ENCODE measurements at regions not wholly inside any gene's neighbourhood (a gene's known extent, or its start where the extent isn't known, plus 50 kb on each side); places are given as distances from the start of the nearest gene placed in this dataset.

DNA sequence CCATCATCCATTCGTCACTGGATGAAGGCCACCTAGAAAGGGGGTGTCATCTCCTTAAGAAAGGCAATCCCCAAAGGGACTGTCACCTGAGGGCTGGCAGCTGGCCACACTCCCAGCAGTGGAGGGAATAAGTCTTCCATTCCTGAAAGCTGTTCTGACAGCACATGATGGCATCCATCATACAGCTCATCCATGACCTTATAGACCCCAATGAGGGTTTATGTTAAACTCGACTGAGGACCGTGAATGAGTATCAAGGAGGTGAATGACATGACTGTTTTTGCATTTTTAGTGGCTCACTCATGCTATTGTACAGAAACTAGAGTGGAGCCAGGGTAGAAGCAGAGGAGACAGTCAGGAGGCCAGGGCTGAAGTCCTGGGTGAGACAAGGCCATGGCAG is 203.1 kb upstream of the CNR1 start:
- ChIA-PET CTCF (ENCODE audit: low intra/inter-chr PET ratio, low total read pairs) (no interaction called here), POLR2A (no interaction called here)
- intact Hi-C loops (cut with micrococcal nuclease; ENCODE audit: unreplicated experiment), result no loop called here
- H3K4me2 ChIP-seq (ENCODE audit: low read depth, low read length), result no peak overlapping the region
- no peak for TF ChIP-seq KDM1A (CRISPR knock-in tag; IDR thresholded peaks at IDR 0.05)
- TF ChIP-seq ZMYM3 (CRISPR knock-in tag; IDR thresholded peaks at IDR 0.05), result no peak
- TF ChIP-seq ZNF44 (CRISPR knock-in tag; IDR thresholded peaks at IDR 0.05), result no peak
- TF ChIP-seq, protein P1, sequence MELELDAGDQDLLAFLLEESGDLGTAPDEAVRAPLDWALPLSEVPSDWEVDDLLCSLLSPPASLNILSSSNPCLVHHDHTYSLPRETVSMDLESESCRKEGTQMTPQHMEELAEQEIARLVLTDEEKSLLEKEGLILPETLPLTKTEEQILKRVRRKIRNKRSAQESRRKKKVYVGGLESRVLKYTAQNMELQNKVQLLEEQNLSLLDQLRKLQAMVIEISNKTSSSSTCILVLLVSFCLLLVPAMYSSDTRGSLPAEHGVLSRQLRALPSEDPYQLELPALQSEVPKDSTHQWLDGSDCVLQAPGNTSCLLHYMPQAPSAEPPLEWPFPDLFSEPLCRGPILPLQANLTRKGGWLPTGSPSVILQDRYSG (CRISPR knock-in tag; IDR thresholded peaks at IDR 0.05), result no peak
- TF ChIP-seq ZIK1 (CRISPR knock-in tag; IDR thresholded peaks at IDR 0.05; ENCODE audit: borderline replicate concordance, low read depth), result no peak
- no peak for TF ChIP-seq TBL1XR1 (IDR thresholded peaks at IDR 0.05; ENCODE audit: borderline replicate concordance, low read length, partially characterized antibody)
- TF ChIP-seq PHF5A (CRISPR knock-in tag; IDR thresholded peaks at IDR 0.05; ENCODE audit: low read depth, unreplicated experiment), result no peak
- TF ChIP-seq, protein P2, sequence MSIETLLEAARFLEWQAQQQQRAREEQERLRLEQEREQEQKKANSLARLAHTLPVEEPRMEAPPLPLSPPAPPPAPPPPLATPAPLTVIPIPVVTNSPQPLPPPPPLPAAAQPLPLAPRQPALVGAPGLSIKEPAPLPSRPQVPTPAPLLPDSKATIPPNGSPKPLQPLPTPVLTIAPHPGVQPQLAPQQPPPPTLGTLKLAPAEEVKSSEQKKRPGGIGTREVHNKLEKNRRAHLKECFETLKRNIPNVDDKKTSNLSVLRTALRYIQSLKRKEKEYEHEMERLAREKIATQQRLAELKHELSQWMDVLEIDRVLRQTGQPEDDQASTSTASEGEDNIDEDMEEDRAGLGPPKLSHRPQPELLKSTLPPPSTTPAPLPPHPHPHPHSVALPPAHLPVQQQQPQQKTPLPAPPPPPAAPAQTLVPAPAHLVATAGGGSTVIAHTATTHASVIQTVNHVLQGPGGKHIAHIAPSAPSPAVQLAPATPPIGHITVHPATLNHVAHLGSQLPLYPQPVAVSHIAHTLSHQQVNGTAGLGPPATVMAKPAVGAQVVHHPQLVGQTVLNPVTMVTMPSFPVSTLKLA (IDR thresholded peaks at IDR 0.05), result no peak
- TF ChIP-seq MED8 (CRISPR knock-in tag; IDR thresholded peaks at IDR 0.05; ENCODE audit: insufficient replicate concordance), result no peak
- no peak for TF ChIP-seq ZNF232 (CRISPR knock-in tag; IDR thresholded peaks at IDR 0.05; ENCODE audit: borderline replicate concordance)
- no peak for TF ChIP-seq TOPORS (CRISPR knock-in tag; IDR thresholded peaks at IDR 0.05)
- no peak for TF ChIP-seq RFX1 (IDR thresholded peaks at IDR 0.05)
- TF ChIP-seq RBFOX2 (IDR thresholded peaks at IDR 0.05; ENCODE audit: low read depth, low read length), result no peak
- TF ChIP-seq RFX3 (CRISPR knock-in tag; IDR thresholded peaks at IDR 0.05), result no peak
- no peak for TF ChIP-seq DR1 (CRISPR knock-in tag; IDR thresholded peaks at IDR 0.05)
- no peak for TF ChIP-seq ZNF20 (CRISPR knock-in tag; IDR thresholded peaks at IDR 0.05)
- no peak for TF ChIP-seq NFATC3 (CRISPR knock-in tag; IDR thresholded peaks at IDR 0.05)
- TF ChIP-seq, protein P3, sequence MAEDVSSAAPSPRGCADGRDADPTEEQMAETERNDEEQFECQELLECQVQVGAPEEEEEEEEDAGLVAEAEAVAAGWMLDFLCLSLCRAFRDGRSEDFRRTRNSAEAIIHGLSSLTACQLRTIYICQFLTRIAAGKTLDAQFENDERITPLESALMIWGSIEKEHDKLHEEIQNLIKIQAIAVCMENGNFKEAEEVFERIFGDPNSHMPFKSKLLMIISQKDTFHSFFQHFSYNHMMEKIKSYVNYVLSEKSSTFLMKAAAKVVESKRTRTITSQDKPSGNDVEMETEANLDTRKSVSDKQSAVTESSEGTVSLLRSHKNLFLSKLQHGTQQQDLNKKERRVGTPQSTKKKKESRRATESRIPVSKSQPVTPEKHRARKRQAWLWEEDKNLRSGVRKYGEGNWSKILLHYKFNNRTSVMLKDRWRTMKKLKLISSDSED (CRISPR knock-in tag; IDR thresholded peaks at IDR 0.05), result no peak
- no peak for TF ChIP-seq ZNF292 (CRISPR knock-in tag; IDR thresholded peaks at IDR 0.05; ENCODE audit: borderline replicate concordance, low read depth)
- TF ChIP-seq HMG20A (CRISPR knock-in tag; IDR thresholded peaks at IDR 0.05; ENCODE audit: borderline replicate concordance), result no peak
- BruUV-seq (replicated peaks), result no TSS peak
- H4K20me1 ChIP-seq (ENCODE audit: insufficient read depth, low read length), result no peaks in the 10 kb centered on the region
- no peak for ATAC-seq
- no peak overlapping the region for H3K4me3 ChIP-seq (replicated peaks in 1 of 3; ENCODE audit: insufficient read depth in 1 of 3, low read depth in 2 of 3, low read length in 3 of 3)
- no peak for DNase-seq (ENCODE audit: low spot score)
- no peaks in the 10 kb centered on the region for H3K4me1 ChIP-seq (ENCODE audit: insufficient read depth, low read length)
- in situ Hi-C loops (cut with HindIII; ENCODE audit: extremely low pct_ligation_motif_present, low pct_unique_long_range_greater_than_20kb), result no loop called here
- H2AFZ ChIP-seq (ENCODE audit: low read length), result no peak overlapping the region
- H3K9ac ChIP-seq (ENCODE audit: insufficient read depth, low read depth, low read length), result no peak overlapping the region
- WGBS (ENCODE audit: low lambda C conversion rate), result 0% methylated on average over 2 of the region's 3 CpGs
- no peaks in the 10 kb centered on the region for H3K79me2 ChIP-seq (ENCODE audit: insufficient read depth, low read length)
- no peak overlapping the region for H3K27ac ChIP-seq (ENCODE audit: extremely low read length, insufficient read depth, low read length)
- no peaks in the 10 kb centered on the region for H3K27me3 ChIP-seq (ENCODE audit: control insufficient read depth in 1 of 2, insufficient read depth in 2 of 2, low read length in 2 of 2)
- no peak for FAIRE-seq
- H3K9me3 ChIP-seq (ENCODE audit: low read length), result no peaks in the 10 kb centered on the region
- no peaks in the 10 kb centered on the region for H3K36me3 ChIP-seq (replicated peaks in 1 of 2; ENCODE audit: control insufficient read depth in 1 of 2, insufficient read depth in 2 of 2, low read length in 2 of 2)
